ENCODE measurements at regions not wholly inside any gene's neighbourhood (a gene's known extent, or its start where the extent isn't known, plus 50 kb on each side); places are given as distances from the start of the nearest gene placed in this dataset.
"Not testable (repeated sequence)": the region's sequence is repeated elsewhere in the genome, so short reads cannot be mapped to it uniquely, and the experiment has no call there.

DNA sequence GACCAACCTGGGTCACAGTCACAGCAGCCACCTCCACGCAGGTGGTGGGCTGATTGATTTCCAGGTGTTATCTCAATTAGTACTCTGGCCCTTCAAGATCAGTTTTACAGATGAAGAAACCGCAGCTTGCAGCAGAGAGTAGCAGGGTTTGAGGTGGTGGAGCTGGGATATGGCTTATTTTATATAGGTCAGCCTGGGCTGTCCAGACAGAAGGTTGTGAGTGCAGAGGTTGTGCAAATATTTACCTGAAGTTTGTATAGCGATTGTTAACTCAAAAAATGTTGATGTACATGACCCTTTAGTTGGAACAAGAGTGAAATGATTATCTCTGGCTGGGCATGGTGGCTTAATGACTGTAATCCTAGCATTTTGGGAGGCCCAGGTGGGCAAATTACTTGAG lies 179.4 kb upstream of the SPATA31A3 start:
- not testable (repeated sequence) for TF ChIP-seq ESRRB (CRISPR knock-in tag; IDR thresholded peaks at IDR 0.05; ENCODE audit: borderline replicate concordance); GATAD2B (IDR thresholded peaks at IDR 0.05; ENCODE audit: borderline replicate concordance); JUNB (CRISPR knock-in tag; conservative IDR thresholded peaks at IDR 0.05)
